GM18505 (cell line): ENCODE measurements at regions not wholly inside any gene's neighbourhood (a gene's known extent, or its start where the extent isn't known, plus 50 kb on each side); places are given as distances from the start of the nearest gene placed in this dataset.
A peak's percentile ranks its signal among the peaks of the same experiment; 100 is the strongest.

Experiments used
- ATAC-seq: cut with Tn5 transposase; IDR thresholded peaks from one replicate; pipeline ENCODE4 v1.9.1; 2021; ENCODE audit not compliant: unreplicated experiment
- POLR2A ChIP-seq: IDR thresholded peaks from 4 replicates; pipeline ENCODE4 v1.6.1; 2011; ENCODE audit warnings: borderline replicate concordance; ENCODE audit not compliant: insufficient read depth, insufficient read length; ENCODE audit errors: extremely low read depth

GRCh38 chr3:22990291-22991200 lies 212.6 kb upstream of the UBE2E2 start:
- ATAC-seq, result no peak
- TF ChIP-seq POLR2A, result no peak

DNA sequence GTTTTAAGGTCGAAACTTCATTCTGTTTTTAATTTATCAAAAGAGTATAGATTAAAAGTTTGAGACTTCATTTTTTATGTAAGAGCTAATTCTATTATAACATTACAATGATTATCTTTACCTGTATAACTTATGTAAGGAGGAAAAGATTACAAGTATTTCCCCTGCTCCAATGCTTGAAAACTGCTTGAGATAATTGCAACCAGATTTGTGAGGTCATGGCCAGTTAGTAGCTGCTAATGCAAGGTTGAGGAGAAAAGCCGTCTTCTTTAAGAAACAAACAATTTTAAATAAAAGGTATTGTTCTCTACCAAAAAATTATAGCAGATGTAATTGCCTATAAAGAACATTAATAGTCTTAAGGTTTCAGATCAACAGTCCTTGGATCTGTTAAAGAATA lies 208.3 kb upstream of the UBE2E2 start:
- TF ChIP-seq POLR2A, result no peak
- ATAC-seq, result no peak

GRCh38 chr3:22996920-22997571 lies 206.1 kb upstream of the UBE2E2 start:
- no peak for ATAC-seq
- no peak for TF ChIP-seq POLR2A

GRCh38 chr3:23000371-23000770 lies 202.8 kb upstream of the UBE2E2 start:
- no peak for TF ChIP-seq POLR2A
- ATAC-seq, result no peak

DNA sequence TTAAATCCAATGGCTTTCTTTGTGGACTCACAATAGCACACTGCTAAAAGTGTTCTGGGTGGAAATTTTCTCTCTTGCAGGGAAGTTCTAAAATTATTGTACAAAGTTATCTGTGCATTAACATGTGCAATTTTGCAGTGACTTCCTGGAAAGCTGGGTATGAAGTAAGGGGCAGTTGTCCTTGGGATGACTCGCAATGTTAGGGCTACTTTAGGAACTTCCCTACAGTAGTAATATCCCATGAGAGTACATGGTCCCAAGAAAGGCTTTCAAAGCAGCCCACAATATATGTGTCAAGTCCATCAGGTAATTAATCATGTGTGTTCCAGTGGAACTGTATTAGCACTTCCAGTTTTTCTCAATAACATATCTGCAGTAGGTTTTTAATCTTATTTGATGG lies 201.0 kb upstream of the UBE2E2 start:
- no peak for TF ChIP-seq POLR2A
- no peak for ATAC-seq

GRCh38 chr3:23002836-23003732 lies 200.0 kb upstream of the UBE2E2 start:
- no peak for ATAC-seq
- no peak for TF ChIP-seq POLR2A

DNA sequence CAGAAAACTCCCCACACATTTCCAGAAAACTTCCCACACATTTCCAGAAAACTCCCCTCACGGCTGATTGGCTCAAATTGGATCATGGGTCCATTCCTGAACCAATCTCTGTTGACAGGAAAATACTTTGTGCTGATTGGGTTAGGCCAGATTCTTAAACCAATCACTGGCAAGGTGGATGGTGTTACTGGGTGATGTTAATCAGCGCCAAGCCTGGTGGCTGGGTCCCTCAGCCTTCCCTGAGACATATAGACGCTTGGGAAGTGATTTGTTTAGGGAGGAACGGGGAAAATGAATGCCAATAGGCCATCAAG lies 199.4 kb upstream of the UBE2E2 start:
- ATAC-seq, result no peak
- no peak for TF ChIP-seq POLR2A

GRCh38 chr3:23004971-23005370 lies 198.2 kb upstream of the UBE2E2 start:
- no peak for ATAC-seq
- TF ChIP-seq POLR2A, result no peak

DNA sequence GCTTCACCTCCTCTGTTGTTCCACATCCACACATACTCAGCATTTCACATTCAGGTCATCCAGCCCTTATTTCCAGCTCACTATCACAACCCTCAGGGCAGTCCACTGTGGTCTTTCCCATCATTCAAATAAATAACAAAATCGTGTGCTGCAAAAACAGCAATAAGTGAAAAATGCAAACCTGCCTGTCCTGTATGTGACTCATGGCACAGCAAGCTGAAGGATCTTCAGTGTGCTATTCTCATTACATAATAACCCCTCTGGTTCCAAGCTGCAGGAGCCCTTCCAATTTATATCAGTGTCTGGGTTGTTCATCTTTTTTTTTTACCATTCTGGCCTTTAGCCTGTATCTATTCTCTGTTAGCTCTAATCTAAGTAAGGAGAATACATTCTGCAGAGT lies 185.3 kb upstream of the UBE2E2 start:
- no peak for TF ChIP-seq POLR2A
- no peak for ATAC-seq

DNA sequence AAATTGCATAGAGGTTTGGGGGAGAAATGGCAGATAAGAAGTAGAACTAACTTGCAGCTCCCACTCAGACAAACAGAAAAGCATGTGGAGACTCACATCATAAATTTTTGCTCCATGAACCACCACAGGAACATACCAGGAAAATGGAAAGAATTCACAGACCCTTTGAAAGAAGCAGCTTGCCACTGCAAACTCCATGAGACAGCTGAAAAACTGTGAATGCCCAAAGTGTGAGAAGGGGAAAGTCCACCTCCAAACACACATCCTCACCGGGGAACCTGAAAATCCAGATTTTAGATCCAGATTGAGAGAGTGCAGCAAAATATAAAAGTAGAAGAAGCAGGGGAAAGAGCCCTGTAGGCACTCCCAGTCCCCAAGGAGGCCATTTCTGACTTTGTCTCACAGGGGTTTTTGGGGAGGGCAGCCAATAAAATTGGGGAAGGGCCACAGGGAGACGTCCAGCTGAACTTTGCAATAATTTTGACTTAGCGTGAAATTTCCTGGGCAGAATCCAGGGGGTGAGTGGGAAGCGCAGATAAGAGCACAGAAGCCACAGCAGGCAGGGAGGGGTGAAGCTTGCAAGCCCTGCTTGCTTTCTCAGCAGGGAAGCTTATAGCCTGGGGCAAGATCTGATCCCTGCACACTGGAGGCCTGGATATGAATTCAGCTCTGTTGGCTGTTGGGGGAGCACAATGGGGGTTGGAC lies 183.4 kb upstream of the UBE2E2 start:
- no peak for TF ChIP-seq POLR2A
- no peak for ATAC-seq

DNA sequence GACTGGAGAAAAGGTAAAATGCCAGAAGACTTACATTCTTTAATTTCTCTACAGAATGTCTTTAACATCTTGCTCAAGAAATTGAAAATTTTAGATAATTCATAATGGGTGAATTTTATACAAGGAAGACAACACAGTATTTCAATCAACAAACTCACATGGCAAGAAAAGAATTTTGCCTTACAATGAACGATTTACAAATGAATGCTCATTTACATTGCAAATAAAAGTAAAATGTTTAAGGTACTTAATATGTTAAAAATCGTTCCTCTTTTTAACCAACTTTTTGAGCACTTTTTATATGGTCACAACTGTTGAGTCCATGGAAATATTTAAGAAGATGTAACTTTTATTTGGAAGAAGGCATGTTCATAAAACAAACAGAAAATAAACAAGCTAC lies 174.8 kb upstream of the UBE2E2 start:
- TF ChIP-seq POLR2A, result no peak
- no peak for ATAC-seq

DNA sequence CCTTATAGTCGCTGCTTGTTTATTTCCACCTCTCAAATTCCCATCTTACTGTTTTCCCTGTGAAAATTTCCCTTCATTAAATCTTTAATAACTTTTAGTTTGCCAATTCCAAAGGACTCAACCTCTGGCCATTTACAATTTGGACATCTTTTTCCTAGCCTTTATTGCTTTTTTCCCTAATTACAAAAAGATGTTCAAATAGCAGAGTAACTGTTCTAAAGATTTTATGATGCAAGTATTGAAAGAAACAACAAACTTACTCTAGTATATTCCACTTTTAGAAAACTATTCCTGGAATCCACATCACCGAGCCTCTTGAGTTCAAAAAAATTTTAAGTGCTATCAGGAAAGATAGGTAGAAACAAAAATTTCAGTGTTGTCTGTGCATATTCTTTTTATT lies 174.1 kb upstream of the UBE2E2 start:
- TF ChIP-seq POLR2A, result no peak

GRCh38 chr3:23035927-23036640 lies 167.0 kb upstream of the UBE2E2 start:
- no peak for TF ChIP-seq POLR2A

More for the DNA sequence above, 174.1 kb upstream of the UBE2E2 start:
- ATAC-seq, result no peak

GRCh38 chr3:23036728-23037127 lies 166.4 kb upstream of the UBE2E2 start:
- no peak for TF ChIP-seq POLR2A
- ATAC-seq, result peak; percentile 92

More at GRCh38 chr3:23035927-23036640, 167.0 kb upstream of the UBE2E2 start:
- no peak for ATAC-seq
